ENCODE measurements at regions not wholly inside any gene's neighbourhood (a gene's known extent, or its start where the extent isn't known, plus 50 kb on each side); places are given as distances from the start of the nearest gene placed in this dataset.

DNA sequence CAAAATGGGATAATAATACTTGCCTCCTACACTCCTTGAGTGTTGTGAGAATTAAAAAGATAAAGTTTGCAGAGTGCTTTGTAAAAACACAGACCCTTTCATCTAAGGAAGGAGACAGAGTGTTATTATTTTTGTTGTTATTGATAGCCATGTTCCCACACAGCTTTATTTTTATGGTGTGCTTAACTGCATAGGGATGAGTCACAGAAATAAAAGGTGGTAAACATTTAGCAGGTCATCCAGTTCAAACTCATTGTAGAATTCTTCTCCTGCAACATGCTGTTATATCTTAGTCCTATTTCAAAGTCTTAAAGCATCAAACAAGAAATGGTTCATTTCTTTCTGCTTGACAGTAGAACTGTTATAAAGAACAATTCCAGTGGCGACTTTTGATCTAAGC is 367.5 kb upstream of the ACTBL2 start:
- in situ Hi-C loops (cut with HindIII; ENCODE audit: low sequenced_read_pairs): no loop called here
- no peak for DNase-seq (ENCODE audit: low spot score)

DNA sequence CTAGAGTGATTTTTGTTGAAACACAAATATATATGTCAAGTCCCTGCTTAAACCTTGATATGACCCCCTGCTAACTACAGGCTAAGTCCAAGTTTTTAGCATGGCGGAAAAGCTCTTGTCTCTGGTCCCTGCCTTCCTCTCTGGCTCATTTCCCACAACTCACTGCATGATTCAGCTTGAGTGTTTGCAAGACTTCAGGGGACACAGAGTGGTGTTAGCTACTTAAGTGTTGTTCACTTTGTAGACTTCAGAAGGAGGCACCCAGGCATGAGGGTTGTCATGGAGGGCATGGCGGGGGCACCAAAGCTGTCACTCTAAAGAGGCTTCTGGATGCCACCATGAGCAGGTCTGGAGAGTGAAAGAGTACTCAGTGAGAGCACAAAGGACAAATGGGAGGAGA is 362.4 kb upstream of the ACTBL2 start:
- in situ Hi-C loops (cut with HindIII; ENCODE audit: low sequenced_read_pairs): no loop called here
- DNase-seq (ENCODE audit: low spot score): no peak

GRCh38 chr5:57844410-57844809 is 361.8 kb upstream of the ACTBL2 start:
- in situ Hi-C loops (cut with HindIII; ENCODE audit: low sequenced_read_pairs): no loop called here
- DNase-seq (ENCODE audit: low spot score): no peak

DNA sequence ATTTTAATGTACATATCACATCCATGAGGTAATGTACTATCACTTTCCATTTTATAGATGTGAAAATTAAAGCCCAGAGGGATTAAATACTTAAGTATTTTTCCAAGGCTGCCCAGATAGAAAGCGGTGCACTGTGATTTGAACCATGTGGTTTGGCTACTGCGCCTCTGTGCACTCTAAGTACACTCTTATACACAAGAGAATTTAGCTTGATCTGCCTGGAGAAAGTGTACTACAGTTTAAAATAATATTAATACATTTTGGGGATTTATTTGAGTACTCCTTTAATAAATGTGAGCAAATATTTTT is 360.4 kb upstream of the ACTBL2 start:
- in situ Hi-C loops (cut with HindIII; ENCODE audit: low sequenced_read_pairs): no loop called here
- DNase-seq (ENCODE audit: low spot score): no peak

DNA sequence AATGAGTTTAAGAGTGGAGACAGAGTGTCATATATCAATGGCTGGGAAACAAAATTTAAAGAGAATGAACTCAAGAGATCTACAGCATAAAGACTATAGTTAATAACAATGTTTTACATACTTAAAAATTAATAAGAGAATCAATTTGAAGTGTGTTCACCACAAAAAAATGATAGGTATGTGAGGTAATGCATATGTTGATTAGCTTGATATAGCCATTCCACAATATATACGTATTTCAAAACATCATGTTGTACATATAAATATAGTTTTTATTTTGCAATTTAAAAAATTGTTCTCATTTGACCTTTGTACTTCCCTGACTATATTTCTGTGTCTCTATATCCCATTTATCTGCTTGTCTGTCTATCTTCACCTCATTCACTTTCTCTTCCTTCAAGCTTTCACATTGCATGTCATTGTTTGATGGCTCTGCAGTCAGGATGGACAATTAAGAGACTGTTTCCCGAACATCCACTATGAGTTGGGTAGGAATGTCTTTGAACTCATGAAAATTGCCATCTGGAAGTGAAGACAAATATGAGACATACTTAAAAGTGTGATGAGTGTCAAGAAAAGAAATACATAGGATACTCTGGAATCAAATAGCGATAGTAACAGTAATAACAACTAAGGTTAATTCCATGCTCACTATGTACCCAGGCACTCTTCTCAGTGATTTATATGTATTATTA is 359.9 kb upstream of the ACTBL2 start:
- DNase-seq (ENCODE audit: low spot score): no peak
- in situ Hi-C loops (cut with HindIII; ENCODE audit: low sequenced_read_pairs): no loop called here

- in situ Hi-C loops (cut with HindIII; ENCODE audit: low sequenced_read_pairs): no loop called here
- DNase-seq (ENCODE audit: low spot score): no peak
Observed at GRCh38 chr5:57841676-57842363, 359.2 kb upstream of the ACTBL2 start.

DNA sequence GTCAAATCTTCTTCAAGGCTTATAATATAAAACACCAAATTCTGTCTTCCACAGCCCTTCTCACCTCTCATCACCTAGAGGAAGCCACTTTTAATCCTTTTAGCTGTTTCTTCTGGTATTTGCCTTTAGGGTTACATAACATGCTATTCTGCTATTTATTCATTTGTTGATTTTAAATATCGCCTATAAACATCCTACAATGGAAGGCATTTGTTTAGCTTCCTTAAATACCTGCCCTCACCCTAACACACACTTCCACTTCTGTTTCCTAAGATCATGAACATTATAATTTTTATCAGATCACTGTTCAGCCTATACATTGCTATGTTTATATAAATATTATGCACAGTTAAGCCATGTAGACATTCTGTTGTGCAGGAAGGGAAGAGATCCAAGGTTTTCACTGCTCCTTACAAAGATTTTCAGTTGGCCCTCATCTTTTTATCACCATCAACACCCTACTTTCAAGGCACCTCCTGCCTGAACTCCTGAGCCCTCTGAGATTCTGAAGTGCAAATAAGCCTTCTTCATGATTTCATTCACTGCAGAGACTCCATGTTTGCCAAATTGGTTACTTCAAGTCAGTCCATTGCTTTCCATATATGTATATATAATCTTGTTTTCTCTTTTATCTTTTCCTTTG is 356.9 kb upstream of the ACTBL2 start:
- in situ Hi-C loops (cut with HindIII; ENCODE audit: low sequenced_read_pairs): no loop called here
- DNase-seq (ENCODE audit: low spot score): no peak

DNA sequence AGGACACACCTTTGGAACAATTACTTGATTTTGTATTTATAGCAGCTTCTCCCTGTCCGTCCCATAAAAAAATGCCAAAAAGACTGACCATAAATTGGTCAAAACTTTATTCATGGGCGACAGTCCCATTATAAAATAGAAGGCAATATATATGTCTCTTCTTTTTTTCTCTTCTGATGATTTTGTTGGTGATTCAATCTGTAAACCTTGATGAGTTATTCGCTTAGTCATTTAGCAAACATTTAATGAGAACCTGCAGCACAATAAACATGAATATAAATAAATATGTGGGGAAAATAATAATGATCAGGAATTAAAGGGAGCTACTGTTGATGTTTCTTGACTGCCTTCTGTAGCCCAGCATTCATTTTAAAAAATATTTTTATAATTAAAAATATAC is 356.4 kb upstream of the ACTBL2 start:
- no peak for DNase-seq (ENCODE audit: low spot score)
- in situ Hi-C loops (cut with HindIII; ENCODE audit: low sequenced_read_pairs): no loop called here

DNA sequence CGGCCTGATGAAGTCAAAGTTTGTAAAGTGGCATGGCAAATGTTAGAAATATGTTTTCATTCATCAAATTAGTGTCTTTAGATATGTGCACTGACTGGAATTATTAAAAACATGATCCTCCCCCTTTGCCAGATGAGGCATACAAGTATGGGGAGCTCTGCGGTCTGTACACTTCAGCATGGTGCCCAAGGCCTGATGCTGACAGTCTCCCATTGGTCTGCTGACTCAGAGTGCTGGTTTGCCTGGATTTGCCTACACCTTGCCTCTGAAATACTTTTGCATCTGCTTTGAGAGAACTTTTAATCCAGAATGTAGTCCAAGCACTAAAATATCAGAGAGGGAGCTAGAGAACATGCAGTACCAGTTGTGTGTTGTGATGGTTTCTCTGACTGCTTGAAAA is 354.3 kb upstream of the ACTBL2 start:
- in situ Hi-C loops (cut with HindIII; ENCODE audit: low sequenced_read_pairs): no loop called here

DNA sequence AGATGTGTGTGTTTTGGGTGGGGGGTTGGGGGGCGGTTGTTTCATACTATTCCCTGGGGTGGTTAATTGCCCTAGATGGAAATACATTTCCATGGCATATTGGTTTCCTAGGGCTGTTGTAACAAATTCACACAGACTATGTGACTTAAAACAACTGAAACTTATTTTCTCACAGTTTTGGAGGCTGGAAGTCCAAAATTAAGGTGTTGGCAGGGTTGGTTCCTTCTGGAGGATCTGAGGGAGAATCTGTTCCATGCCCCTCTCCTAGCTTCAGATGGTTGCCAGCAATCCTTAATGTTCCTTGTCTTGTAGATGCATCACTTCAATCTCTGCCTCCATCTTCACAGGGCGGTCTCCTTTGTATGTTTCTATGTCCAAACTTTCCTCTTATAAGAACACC is 353.7 kb upstream of the ACTBL2 start:
- DNase-seq (ENCODE audit: low spot score): no peak
- in situ Hi-C loops (cut with HindIII; ENCODE audit: low sequenced_read_pairs): no loop called here

More for the DNA sequence above, 354.3 kb upstream of the ACTBL2 start:
- no peak for DNase-seq (ENCODE audit: low spot score)

DNA sequence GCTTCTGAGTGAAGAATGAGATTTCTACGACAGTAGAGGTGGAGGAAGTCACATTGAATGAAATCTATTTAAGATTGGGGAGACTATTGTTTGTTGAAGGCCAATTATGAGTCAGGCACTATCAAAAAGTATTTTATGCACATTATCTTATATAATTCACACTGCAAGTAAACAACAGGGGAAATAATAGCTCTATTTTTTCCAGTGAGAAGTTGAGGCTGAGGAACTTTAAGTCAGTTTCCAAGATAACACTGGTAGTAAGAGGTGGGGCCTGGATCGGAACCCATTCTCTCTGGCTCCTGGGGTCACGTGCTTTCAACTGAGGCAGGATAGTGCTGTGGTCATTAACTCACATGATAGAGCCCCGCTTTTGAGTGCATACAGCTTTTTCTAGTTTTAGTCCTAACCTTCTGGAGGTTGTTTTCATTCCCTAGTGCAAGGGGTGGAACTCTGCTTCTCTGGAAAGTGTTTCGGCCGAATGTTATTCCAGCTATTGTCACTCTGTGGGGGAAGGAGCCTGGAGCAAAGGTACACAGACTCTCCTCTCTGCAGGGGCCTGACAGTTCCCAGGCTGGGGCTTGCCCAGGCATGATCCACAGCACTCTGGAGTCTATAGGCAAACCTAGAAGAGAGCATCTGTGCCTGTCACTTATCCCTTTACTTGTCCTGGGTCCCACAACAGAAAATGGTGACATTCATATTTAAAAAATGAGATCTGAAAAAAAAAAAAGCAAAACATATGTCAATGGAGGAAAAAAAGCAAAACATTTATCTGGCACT is 352.4 kb upstream of the ACTBL2 start:
- in situ Hi-C loops (cut with HindIII; ENCODE audit: low sequenced_read_pairs): no loop called here
- peak; percentile 37 for DNase-seq (ENCODE audit: low spot score)

GRCh38 chr5:57833489-57833888 is 350.9 kb upstream of the ACTBL2 start:
- no peak for DNase-seq (ENCODE audit: low spot score)
- in situ Hi-C loops (cut with HindIII; ENCODE audit: low sequenced_read_pairs): no loop called here

GRCh38 chr5:57832875-57833274 is 350.3 kb upstream of the ACTBL2 start:
- in situ Hi-C loops (cut with HindIII; ENCODE audit: low sequenced_read_pairs): no loop called here
- DNase-seq (ENCODE audit: low spot score): no peak

GRCh38 chr5:57831932-57832331 is 349.3 kb upstream of the ACTBL2 start:
- DNase-seq (ENCODE audit: low spot score): no peak
- in situ Hi-C loops (cut with HindIII; ENCODE audit: low sequenced_read_pairs): no loop called here

- in situ Hi-C loops (cut with HindIII; ENCODE audit: low sequenced_read_pairs): no loop called here
- DNase-seq (ENCODE audit: low spot score): no peak
Observed at GRCh38 chr5:57831090-57831489, 348.5 kb upstream of the ACTBL2 start.

DNA sequence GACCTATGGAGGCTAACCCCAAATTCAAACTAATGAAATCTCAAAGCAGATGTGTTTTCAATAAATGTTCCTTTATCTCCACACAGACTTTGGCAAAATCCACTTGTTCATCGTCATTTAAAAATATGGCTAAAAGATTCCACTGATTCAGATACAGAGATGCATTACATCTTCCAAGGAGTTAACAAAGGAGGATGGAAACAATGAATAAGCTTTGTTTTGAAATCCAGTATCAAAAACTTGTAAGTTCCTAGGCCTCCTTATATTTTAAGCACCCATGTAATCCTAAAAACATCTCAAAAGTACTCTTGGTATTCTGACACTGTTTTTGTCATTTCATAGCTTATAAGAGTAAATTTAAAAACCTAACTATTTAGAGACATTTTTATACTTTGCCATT is 345.6 kb upstream of the ACTBL2 start:
- no peak for DNase-seq (ENCODE audit: low spot score)
- in situ Hi-C loops (cut with HindIII; ENCODE audit: low sequenced_read_pairs): no loop called here

GRCh38 chr5:57825031-57825686 is 342.5 kb upstream of the ACTBL2 start:
- in situ Hi-C loops (cut with HindIII; ENCODE audit: low sequenced_read_pairs): no loop called here
- DNase-seq (ENCODE audit: low spot score): no peak

DNA sequence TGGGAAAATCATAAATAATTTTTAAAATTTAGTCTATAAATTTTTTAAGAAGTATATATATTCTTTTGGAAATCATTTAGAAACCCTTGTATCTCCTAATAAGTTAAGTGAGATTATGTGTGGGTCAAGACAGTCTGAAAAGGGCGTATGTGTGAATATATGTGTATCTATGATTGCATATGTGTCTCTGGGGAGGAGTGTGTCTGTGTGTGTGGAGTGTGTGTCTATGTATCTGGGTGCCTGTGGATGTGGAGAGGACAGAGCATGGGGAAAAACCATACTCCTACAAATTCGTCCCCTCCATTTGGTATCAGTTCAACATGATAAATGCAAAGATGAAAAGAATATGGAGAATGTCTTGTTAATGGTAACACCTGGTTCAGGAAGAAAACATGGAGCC is 342.0 kb upstream of the ACTBL2 start:
- DNase-seq (ENCODE audit: low spot score): no peak
- in situ Hi-C loops (cut with HindIII; ENCODE audit: low sequenced_read_pairs): no loop called here

GRCh38 chr5:57824047-57824446 is 341.4 kb upstream of the ACTBL2 start:
- in situ Hi-C loops (cut with HindIII; ENCODE audit: low sequenced_read_pairs): no loop called here
- DNase-seq (ENCODE audit: low spot score): no peak

- DNase-seq (ENCODE audit: low spot score): no peak
Observed at GRCh38 chr5:57822651-57823050, 340.0 kb upstream of the ACTBL2 start.

More at GRCh38 chr5:57822651-57823050, 340.0 kb upstream of the ACTBL2 start:
- in situ Hi-C loops (cut with HindIII; ENCODE audit: low sequenced_read_pairs): no loop called here
